ENCODE measurements at regions not wholly inside any gene's neighbourhood (a gene's known extent, or its start where the extent isn't known, plus 50 kb on each side); places are given as distances from the start of the nearest gene placed in this dataset.

DNA sequence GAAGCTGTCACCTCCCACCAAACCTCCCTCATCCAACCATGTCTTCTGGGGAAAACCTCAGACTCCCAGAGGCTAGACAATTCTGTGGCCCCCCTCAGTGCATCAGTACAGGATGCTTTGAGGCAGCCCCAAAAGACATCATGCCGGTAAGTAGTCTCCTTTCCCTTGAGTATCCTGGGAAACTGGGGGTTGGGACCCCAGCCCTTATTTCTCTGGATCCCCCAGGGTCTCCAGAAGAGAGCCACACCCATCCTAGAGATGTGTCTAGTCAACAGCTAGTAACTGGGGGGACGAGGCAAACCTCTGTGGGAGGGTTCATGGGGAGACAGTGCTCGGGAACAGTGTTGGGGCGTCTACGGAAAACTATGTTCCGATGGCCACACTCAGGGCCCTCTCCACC lies 974.2 kb upstream of the TMEM132C start:
- H3K79me2 ChIP-seq (ENCODE audit: control insufficient read depth, insufficient read depth, low read length) = no peaks in the 10 kb centered on the region
- no peak overlapping the region for H3K9ac ChIP-seq (ENCODE audit: low read length)
- peaks cover 0 to 15% (median 0%) of the 10 kb centered on the region in 3 donors for H3K9me3 ChIP-seq (ENCODE audit: control extremely low read depth in 1 of 3, control insufficient read depth in 2 of 3, insufficient read depth in 1 of 3, low read length in 2 of 3)
- no peak overlapping the region for H3K27ac ChIP-seq (ENCODE audit: low read length in 2 of 2)
- H3K9me3 Mint-ChIP-seq (ENCODE audit: insufficient read depth) = no peaks in the 10 kb centered on the region
- H3K4me3 Mint-ChIP-seq = no peak overlapping the region
- no peaks in the 10 kb centered on the region for H4K20me1 ChIP-seq (ENCODE audit: control insufficient read depth, insufficient read depth, low read length, poor library complexity, severe bottlenecking)
- no peak overlapping the region for H3K27ac Mint-ChIP-seq
- no peaks in the 10 kb centered on the region for H3K36me3 ChIP-seq (replicated peaks in 1 of 2; ENCODE audit: control extremely low read depth in 1 of 2, control insufficient read depth in 1 of 2, extremely low read depth in 1 of 2, insufficient read depth in 2 of 2, low read length in 1 of 2)
- no peaks in the 10 kb centered on the region for H3K4me1 Mint-ChIP-seq
- no peaks in the 10 kb centered on the region for H3K27me3 ChIP-seq (replicated peaks in 1 of 4; ENCODE audit: control extremely low read depth in 1 of 4, control insufficient read depth in 3 of 4, insufficient read depth in 4 of 4, low read length in 3 of 4)
- CTCF ChIA-PET = no interaction called here
- H2AFZ ChIP-seq (ENCODE audit: insufficient read depth, low read depth, low read length, poor library complexity, severe bottlenecking) = no peak overlapping the region
- DNase-seq = no peak
- no peak for ATAC-seq (ENCODE audit: low read depth)
- H3K4me3 ChIP-seq (ENCODE audit: control extremely low read depth in 1 of 5, extremely low read depth in 1 of 5, insufficient read depth in 1 of 5, low read depth in 2 of 5, low read length in 4 of 5) = no peak overlapping the region
- H3K27me3 Mint-ChIP-seq = no peaks in the 10 kb centered on the region
- WGBS (ENCODE audit: insufficient coverage) = 97% methylated on average over 4 of the region's 6 CpGs
- H3K4me1 ChIP-seq (ENCODE audit: control insufficient read depth in 2 of 2, insufficient read depth in 2 of 2, low read length in 2 of 2) = no peaks in the 10 kb centered on the region
- no peak for TF ChIP-seq EZH2 (IDR thresholded peaks at IDR 0.05; ENCODE audit: borderline replicate concordance, insufficient read depth, low read depth, low read length, poor library complexity, severe bottlenecking)
- TF ChIP-seq, protein P1, sequence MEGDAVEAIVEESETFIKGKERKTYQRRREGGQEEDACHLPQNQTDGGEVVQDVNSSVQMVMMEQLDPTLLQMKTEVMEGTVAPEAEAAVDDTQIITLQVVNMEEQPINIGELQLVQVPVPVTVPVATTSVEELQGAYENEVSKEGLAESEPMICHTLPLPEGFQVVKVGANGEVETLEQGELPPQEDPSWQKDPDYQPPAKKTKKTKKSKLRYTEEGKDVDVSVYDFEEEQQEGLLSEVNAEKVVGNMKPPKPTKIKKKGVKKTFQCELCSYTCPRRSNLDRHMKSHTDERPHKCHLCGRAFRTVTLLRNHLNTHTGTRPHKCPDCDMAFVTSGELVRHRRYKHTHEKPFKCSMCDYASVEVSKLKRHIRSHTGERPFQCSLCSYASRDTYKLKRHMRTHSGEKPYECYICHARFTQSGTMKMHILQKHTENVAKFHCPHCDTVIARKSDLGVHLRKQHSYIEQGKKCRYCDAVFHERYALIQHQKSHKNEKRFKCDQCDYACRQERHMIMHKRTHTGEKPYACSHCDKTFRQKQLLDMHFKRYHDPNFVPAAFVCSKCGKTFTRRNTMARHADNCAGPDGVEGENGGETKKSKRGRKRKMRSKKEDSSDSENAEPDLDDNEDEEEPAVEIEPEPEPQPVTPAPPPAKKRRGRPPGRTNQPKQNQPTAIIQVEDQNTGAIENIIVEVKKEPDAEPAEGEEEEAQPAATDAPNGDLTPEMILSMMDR (IDR thresholded peaks at IDR 0.05) = no peak
- H3K4me2 ChIP-seq (replicated peaks; ENCODE audit: low read depth, low read length, poor library complexity, severe bottlenecking) = no peak overlapping the region
- intact Hi-C loops (cut with micrococcal nuclease) = no loop called here
- POLR2A ChIA-PET = no interaction called here

- no peaks in the 10 kb centered on the region for H3K9me3 Mint-ChIP-seq (ENCODE audit: insufficient read depth)
- no peaks in the 10 kb centered on the region for H4K20me1 ChIP-seq (ENCODE audit: control insufficient read depth, insufficient read depth, low read length, poor library complexity, severe bottlenecking)
- ATAC-seq (ENCODE audit: low read depth) (no peak), DNase-seq (no peak)
- H3K36me3 ChIP-seq (replicated peaks in 1 of 2; ENCODE audit: control extremely low read depth in 1 of 2, control insufficient read depth in 1 of 2, extremely low read depth in 1 of 2, insufficient read depth in 2 of 2, low read length in 1 of 2) = no peaks in the 10 kb centered on the region
- no peaks in the 10 kb centered on the region for H3K79me2 ChIP-seq (ENCODE audit: control insufficient read depth, insufficient read depth, low read length)
- no peak overlapping the region for H3K27ac ChIP-seq (ENCODE audit: low read length in 2 of 2)
- TF ChIP-seq EZH2 (IDR thresholded peaks at IDR 0.05; ENCODE audit: borderline replicate concordance, insufficient read depth, low read depth, low read length, poor library complexity, severe bottlenecking) = no peak
- TF ChIP-seq, protein P1 (IDR thresholded peaks at IDR 0.05) = no peak
- H3K4me3 Mint-ChIP-seq = no peak overlapping the region
- ChIA-PET POLR2A (no interaction called here), CTCF (no interaction called here)
- no peak overlapping the region for H3K4me2 ChIP-seq (replicated peaks; ENCODE audit: low read depth, low read length, poor library complexity, severe bottlenecking)
- H3K9ac ChIP-seq (ENCODE audit: low read length) = no peak overlapping the region
- H2AFZ ChIP-seq (ENCODE audit: insufficient read depth, low read depth, low read length, poor library complexity, severe bottlenecking) = no peak overlapping the region
- H3K4me1 ChIP-seq (ENCODE audit: control insufficient read depth in 2 of 2, insufficient read depth in 2 of 2, low read length in 2 of 2) = no peaks in the 10 kb centered on the region
- no peaks in the 10 kb centered on the region for H3K27me3 Mint-ChIP-seq
- no peaks in the 10 kb centered on the region for H3K27me3 ChIP-seq (replicated peaks in 1 of 4; ENCODE audit: control extremely low read depth in 1 of 4, control insufficient read depth in 3 of 4, insufficient read depth in 4 of 4, low read length in 3 of 4)
- H3K9me3 ChIP-seq (ENCODE audit: control extremely low read depth in 1 of 3, control insufficient read depth in 2 of 3, insufficient read depth in 1 of 3, low read length in 2 of 3) = peaks cover 0 to 15% (median 0%) of the 10 kb centered on the region in 3 donors
- H3K4me1 Mint-ChIP-seq = no peaks in the 10 kb centered on the region
- 75% methylated on average over 11 of the region's 13 CpGs for WGBS (ENCODE audit: insufficient coverage)
- H3K4me3 ChIP-seq (ENCODE audit: control extremely low read depth in 1 of 5, extremely low read depth in 1 of 5, insufficient read depth in 1 of 5, low read depth in 2 of 5, low read length in 4 of 5) = no peak overlapping the region
- intact Hi-C loops (cut with micrococcal nuclease) = no loop called here
- no peak overlapping the region for H3K27ac Mint-ChIP-seq
These were observed 973.3 kb upstream of the TMEM132C start for GRCh38 chr12:127293507-127294310.

Data from B cell (primary cell).